IMR-90 (cell line): ENCODE measurements at regions not wholly inside any gene's neighbourhood (a gene's known extent, or its start where the extent isn't known, plus 50 kb on each side); places are given as distances from the start of the nearest gene placed in this dataset.

ENCODE experiments used
- ATAC-seq: fragments of 200-7000 bp; cut with Tn5 transposase; 2 replicates; pipeline ENCODE4 v1.9.1; 2020; ENCODE audit warnings: low read depth, mild to moderate bottlenecking, moderate library complexity
- BruUV-seq: library from RNA; stranded (reverse); fragments of 400-500 nt; replicated peaks from 2 replicates; lab custom pipeline; 2021; lab: Mats Ljungman, UMichigan
- CTCF ChIA-PET: fragments of 300-600 bp; formaldehyde crosslinking; extraction: SDS; loops from one replicate; lab custom pipeline; 2021; ENCODE audit warnings: antibody characterized with exemption; lab: Yijun Ruan, JAX
- POLR2A ChIA-PET: fragments of 300-600 bp; sonication (Branson Sonifier 250); formaldehyde crosslinking; loops from one replicate; lab custom pipeline; 2022; ENCODE audit warnings: antibody characterized with exemption; ENCODE audit not compliant: unreplicated experiment; lab: Charles Lee
- DNase-seq: peaks from one replicate; pipeline ENCODE4 v3.0.0; 2013
- H2AFZ ChIP-seq: replicated peaks from 2 replicates; pipeline ENCODE3; 2013; ENCODE audit warnings: low read length, mild to moderate bottlenecking; ENCODE audit not compliant: poor library complexity
- H2AK5ac ChIP-seq: 2 replicates; pipeline ENCODE4 v1.6.1; 2013; ENCODE audit warnings: low read depth, low read length, inconsistent platforms
- H2AK9ac ChIP-seq: replicated peaks from 2 replicates; pipeline ENCODE3; 2013; ENCODE audit warnings: mild to moderate bottlenecking, low read depth, low read length, moderate library complexity; ENCODE audit not compliant: poor library complexity
- H2BK120ac ChIP-seq: 2 replicates; pipeline ENCODE4 v1.6.1; 2013; ENCODE audit warnings: low read depth, low read length, inconsistent platforms
- H2BK15ac ChIP-seq: 3 replicates; pipeline ENCODE4 v1.6.1; 2013; ENCODE audit warnings: low read depth, low read length, inconsistent platforms
- H2BK20ac ChIP-seq: 2 replicates; pipeline ENCODE4 v1.6.1; 2013; ENCODE audit warnings: low read depth, mild to moderate bottlenecking, inconsistent platforms, low read length, moderate library complexity
- H2BK5ac ChIP-seq: 2 replicates; pipeline ENCODE4 v1.6.1; 2013; ENCODE audit warnings: mild to moderate bottlenecking, low read depth, low read length, inconsistent platforms; ENCODE audit not compliant: poor library complexity, severe bottlenecking
- H3K14ac ChIP-seq: replicated peaks from 2 replicates; pipeline ENCODE4 v1.6.1; 2013; ENCODE audit warnings: low read depth, low read length, inconsistent platforms
- H3K18ac ChIP-seq: 2 replicates; pipeline ENCODE4 v1.6.1; 2013; ENCODE audit warnings: low read depth, low read length, control low read depth
- H3K23ac ChIP-seq: 2 replicates; pipeline ENCODE4 v1.6.1; 2013; ENCODE audit warnings: low read depth, low read length, inconsistent platforms
- H3K27ac ChIP-seq: 2 replicates; pipeline ENCODE4 v1.5.1; 2013; ENCODE audit warnings: mild to moderate bottlenecking, control low read depth, low read length; ENCODE audit not compliant: insufficient read depth
- H3K27me3 ChIP-seq: 2 replicates; pipeline ENCODE4 v1.6.1; 2013; ENCODE audit warnings: low read length; ENCODE audit not compliant: control insufficient read depth, insufficient read depth
- H3K36me3 ChIP-seq: 2 replicates; pipeline ENCODE4 v1.6.1; 2013; ENCODE audit warnings: low read length, mixed read lengths; ENCODE audit not compliant: control insufficient read depth, insufficient read depth
- H3K4ac ChIP-seq: 2 replicates; pipeline ENCODE4 v1.6.1; 2013; ENCODE audit warnings: low read depth, low read length, inconsistent platforms
- H3K4me1 ChIP-seq: 2 replicates; pipeline ENCODE4 v1.6.1; 2013; ENCODE audit warnings: low read length, mixed read lengths; ENCODE audit not compliant: control insufficient read depth, insufficient read depth
- H3K4me2 ChIP-seq: 2 replicates; pipeline ENCODE4 v1.6.1; 2013; ENCODE audit warnings: low read depth, mild to moderate bottlenecking, control low read depth, low read length, moderate library complexity
- H3K4me3 ChIP-seq: 2 replicates; pipeline ENCODE4 v1.5.1; 2013; ENCODE audit warnings: low read depth, mild to moderate bottlenecking, control low read depth, low read length, moderate library complexity; ENCODE audit not compliant: insufficient read depth
- H3K56ac ChIP-seq: 2 replicates; pipeline ENCODE4 v1.6.1; 2013; ENCODE audit warnings: low read length, inconsistent platforms; ENCODE audit not compliant: insufficient read depth; ENCODE audit errors: extremely low read depth
- H3K79me1 ChIP-seq, 2 experiments: 2 replicates each; pipeline ENCODE4 v1.6.1; 2013; ENCODE audit warnings: low read length in 2 of 2, inconsistent platforms in 1 of 2, low read depth in 1 of 2
- H3K9ac ChIP-seq: 2 replicates; pipeline ENCODE4 v1.6.1; 2013; ENCODE audit warnings: low read depth, low read length, control low read depth
- H3K9me1 ChIP-seq: 2 replicates; pipeline ENCODE4 v1.6.1; 2013; ENCODE audit warnings: low read length, inconsistent platforms; ENCODE audit not compliant: insufficient read depth
- H3K9me3 ChIP-seq: 2 replicates; pipeline ENCODE4 v1.6.1; 2013; ENCODE audit warnings: low read length; ENCODE audit not compliant: control insufficient read depth, insufficient read depth
- H4K20me1 ChIP-seq: 2 replicates; pipeline ENCODE4 v1.6.1; 2013; ENCODE audit warnings: low read length, inconsistent platforms; ENCODE audit not compliant: insufficient read depth
- H4K5ac ChIP-seq: 2 replicates; pipeline ENCODE4 v1.6.1; 2013; ENCODE audit warnings: mild to moderate bottlenecking, low read depth, low read length, control low read depth
- H4K8ac ChIP-seq, 2 experiments: 2 replicates each; pipeline ENCODE4 v1.6.1; 2013; ENCODE audit warnings: low read depth in 2 of 2, low read length in 2 of 2, control low read depth in 1 of 2, inconsistent platforms in 1 of 2
- H4K91ac ChIP-seq: 2 replicates; pipeline ENCODE4 v1.6.1; 2013; ENCODE audit warnings: low read depth, low read length, inconsistent platforms; ENCODE audit not compliant: insufficient read depth
- FOS ChIP-seq: fragments of 150-350 bp; IDR thresholded peaks from 2 replicates; pipeline ENCODE4 v1.6.1; 2016; ENCODE audit warnings: low read depth, low read length
- MXI1 ChIP-seq: IDR thresholded peaks from 2 replicates; pipeline ENCODE4 v1.6.1; 2012; ENCODE audit warnings: low read depth, mild to moderate bottlenecking, low read length, moderate library complexity, borderline replicate concordance
- NFE2L2 ChIP-seq: fragments of 150-350 bp; IDR thresholded peaks from 2 replicates; pipeline ENCODE4 v1.6.1; 2016; ENCODE audit warnings: low read depth, mild to moderate bottlenecking, low read length
- SMC3 ChIP-seq: fragments of 150-350 bp; IDR thresholded peaks from 2 replicates; pipeline ENCODE4 v1.6.1; 2016; ENCODE audit warnings: low read depth, mild to moderate bottlenecking, antibody characterized with exemption, low read length, moderate library complexity
- WGBS, 2 experiments: methylation state at CpG; one replicate each; pipeline versions ENCODE4 v1.1.5 to v1.1.7; 2013; ENCODE audit warnings: missing lambda C conversion rate in 2 of 2; ENCODE audit not compliant: insufficient read length in 1 of 2; ENCODE audit errors: extremely low coverage in 2 of 2; 5-methylcytosine and 5-hydroxymethylcytosine counted together
- dilution Hi-C: fragments of 300-500 bp; cut with HindIII; formaldehyde crosslinking; loops from one replicate; pipeline ENCODE4 v1.14.3; 2018; ENCODE audit warnings: low sequenced_read_pairs; ENCODE audit not compliant: unreplicated experiment
- in situ Hi-C: fragments of 300-500 bp; cut with MboI; formaldehyde crosslinking; loops from 3 replicates; pipeline ENCODE4 v1.14.3; 2019; ENCODE audit warnings: low sequenced_read_pairs, inconsistent platforms, mixed read lengths
- intact Hi-C: fragments of 100-400 bp; cut with micrococcal nuclease; formaldehyde crosslinking; loops from 2 replicates; pipeline ENCODE4 v1.10.0; 2022

DNA sequence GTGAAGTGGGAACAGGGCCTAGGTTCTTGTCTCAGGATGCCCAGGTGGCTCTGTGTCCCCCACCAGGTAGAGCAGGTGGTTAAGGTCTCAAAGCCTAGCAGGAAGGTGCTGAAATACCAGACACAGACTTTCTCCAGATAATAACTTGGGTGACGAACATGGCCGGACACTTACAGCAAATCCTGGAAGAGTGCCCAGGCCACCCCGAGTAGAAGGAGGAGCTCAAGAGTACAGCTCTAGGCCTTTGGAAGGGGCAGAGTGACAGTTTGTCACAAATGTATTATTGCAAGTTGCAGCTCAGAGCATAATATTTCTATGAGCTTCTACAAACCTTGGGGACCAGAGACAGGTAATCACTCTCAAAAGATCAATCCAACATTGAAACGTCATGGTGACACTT lies 251.6 kb upstream of the SOX4 start:
- intact Hi-C loops = no loop called here
- CTCF ChIA-PET = interaction anchor here (0.6 to 2.0 kb wide), 2 partner anchors 8 to 36 kb away, joined by 5 to 6 read pairs; no protein-coding TSS in a partner anchor

More for the DNA sequence above, 251.6 kb upstream of the SOX4 start:
- Histone ChIP-seq H4K5ac (no peak overlapping the region), H2BK15ac (no peak overlapping the region), H3K56ac (no peak overlapping the region), H3K27me3 (0 out of 2 replicates have a peak, but pooled peaks cover 2% of the 10 kb centered on the region), H3K36me3 (no peaks in the 10 kb centered on the region), H3K27ac (no peak overlapping the region), H3K4ac (no peak overlapping the region), H3K14ac (no peak overlapping the region), H2BK5ac (no peak overlapping the region), H3K23ac (no peak overlapping the region), H3K4me3 (no peak overlapping the region), H3K4me1 (no peaks in the 10 kb centered on the region; the same call in 1 of the 2 replicates), H2AFZ (no peak overlapping the region), H4K91ac (no peak overlapping the region), H2BK20ac (no peak overlapping the region), H3K9me1 (no peaks in the 10 kb centered on the region), H2BK120ac (no peak overlapping the region), H4K8ac (no peak overlapping the region), H3K9ac (no peak overlapping the region), H3K18ac (no peak overlapping the region), H4K20me1 (no peaks in the 10 kb centered on the region), H3K9me3 (no peaks in the 10 kb centered on the region), H2AK9ac (no peak overlapping the region), H2AK5ac (no peak overlapping the region), H3K79me1 (no peaks in the 10 kb centered on the region), H3K4me2 (no peak overlapping the region)
- DNase-seq = no peak
- WGBS, 2 experiments = 43% methylated on average over 1 of the region's 4 CpGs; no CpG with 5 or more reads in 1 of the 2 experiments
- no peak for TF ChIP-seq FOS
- TF ChIP-seq MXI1 = no peak
- no peak for TF ChIP-seq NFE2L2
- TF ChIP-seq SMC3 = no peak
- POLR2A ChIA-PET = no interaction called here
- no peak for ATAC-seq
- no TSS peak for BruUV-seq
- in situ Hi-C loops = no loop called here
- dilution Hi-C loops = no loop called here
